Fibroblast of gingiva (primary cell): ENCODE measurements at regions not wholly inside any gene's neighbourhood (a gene's known extent, or its start where the extent isn't known, plus 50 kb on each side); places are given as distances from the start of the nearest gene placed in this dataset.

Source experiments
- DNase-seq: peaks from one replicate; pipeline ENCODE4 v3.0.0-alpha.2; 2011; ENCODE audit warnings: low read depth

- no peak for DNase-seq
Observed at GRCh38 chr15:87238451-87239068, 1018.0 kb downstream of the NTRK3 start.

GRCh38 chr15:87228460-87228859 is 1028.1 kb downstream of the NTRK3 start:
- DNase-seq = no peak

- DNase-seq = no peak
Observed at GRCh38 chr15:87227846-87228245, 1028.7 kb downstream of the NTRK3 start.

GRCh38 chr15:87225436-87225835 is 1031.1 kb downstream of the NTRK3 start:
- no peak for DNase-seq

GRCh38 chr15:87224404-87224803 is 1032.1 kb downstream of the NTRK3 start:
- DNase-seq = no peak

- DNase-seq = no peak
Observed at GRCh38 chr15:87219650-87220615, 1036.6 kb downstream of the NTRK3 start.

- no peak for DNase-seq
Observed at GRCh38 chr15:87215100-87215499, 1041.4 kb downstream of the NTRK3 start.

GRCh38 chr15:87213626-87214025 is 1042.9 kb downstream of the NTRK3 start:
- DNase-seq = no peak

- DNase-seq = no peak
Observed at GRCh38 chr15:87212041-87212440, 1044.5 kb downstream of the NTRK3 start.

GRCh38 chr15:87211547-87211946 is 1045.0 kb downstream of the NTRK3 start:
- DNase-seq = no peak

GRCh38 chr15:87209891-87210689 is 1046.4 kb downstream of the NTRK3 start:
- DNase-seq = no peak

- DNase-seq = no peak
Observed at GRCh38 chr15:87207990-87208580, 1048.5 kb downstream of the NTRK3 start.

- DNase-seq = no peak
Observed at GRCh38 chr15:87207251-87207650, 1049.3 kb downstream of the NTRK3 start.

- DNase-seq = no peak
Observed at GRCh38 chr15:87201986-87202385, 1054.6 kb downstream of the NTRK3 start.

- DNase-seq = no peak
Observed at GRCh38 chr15:87200149-87200548, 1056.4 kb downstream of the NTRK3 start.

- no peak for DNase-seq
Observed at GRCh38 chr15:87197981-87198380, 1058.6 kb downstream of the NTRK3 start.

- no peak for DNase-seq
Observed at GRCh38 chr15:87196498-87196897, 1060.0 kb downstream of the NTRK3 start.

- DNase-seq = no peak
Observed at GRCh38 chr15:87193481-87193880, 1063.1 kb downstream of the NTRK3 start.

GRCh38 chr15:87167706-87168105 is 1088.0 kb downstream of the AGBL1 start:
- DNase-seq = no peak

GRCh38 chr15:87167055-87167454 is 1087.4 kb downstream of the AGBL1 start:
- no peak for DNase-seq

- no peak for DNase-seq
Observed at GRCh38 chr15:87155771-87156170, 1076.1 kb downstream of the AGBL1 start.

- DNase-seq = no peak
Observed at GRCh38 chr15:87154761-87155160, 1075.1 kb downstream of the AGBL1 start.
